ENCODE measurements at regions not wholly inside any gene's neighbourhood (a gene's known extent, or its start where the extent isn't known, plus 50 kb on each side); places are given as distances from the start of the nearest gene placed in this dataset.

DNA sequence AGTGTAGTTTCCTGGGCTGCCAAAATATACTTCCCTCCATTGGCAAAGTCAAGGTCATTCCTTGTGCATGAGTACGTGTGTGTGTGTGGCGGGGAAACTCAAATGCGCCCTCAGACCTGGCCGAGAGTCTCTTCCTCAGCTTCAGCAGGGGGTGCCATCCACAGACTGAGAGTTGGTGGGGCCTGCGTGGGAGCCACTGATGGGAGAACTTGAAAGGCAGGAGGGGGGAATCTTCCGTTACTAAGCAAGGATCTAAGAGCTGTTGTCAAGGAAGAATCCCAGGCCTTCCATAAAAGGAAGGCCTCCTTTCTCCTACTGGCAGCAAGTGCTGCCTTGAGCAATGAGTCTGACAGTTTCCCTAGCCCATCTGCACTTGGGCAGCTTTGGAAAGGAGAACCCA is 274.9 kb downstream of the EMP1 start:
- no peak for TF ChIP-seq FOXO1 (CRISPR knock-in tag; IDR thresholded peaks at IDR 0.05)
- H3K79me2 ChIP-seq (ENCODE audit: insufficient read depth, low read length), result no peaks in the 10 kb centered on the region
- no peaks in the 10 kb centered on the region for H3K4me1 ChIP-seq (ENCODE audit: insufficient read depth, low read length)
- DNase-seq (ENCODE audit: low spot score) (no peak), FAIRE-seq (no peak), ATAC-seq (no peak)
- H3K36me3 ChIP-seq (replicated peaks in 1 of 2; ENCODE audit: control insufficient read depth in 1 of 2, insufficient read depth in 2 of 2, low read length in 2 of 2), result no peaks in the 10 kb centered on the region
- peaks cover 1 to 6% of the 10 kb centered on the region in 2 experiments; a peak in 2 of 5 replicates for H3K27me3 ChIP-seq (ENCODE audit: control insufficient read depth in 1 of 2, insufficient read depth in 2 of 2, low read length in 2 of 2)
- intact Hi-C loops (cut with micrococcal nuclease; ENCODE audit: unreplicated experiment) (no loop called here), in situ Hi-C loops (cut with HindIII; ENCODE audit: extremely low pct_ligation_motif_present, low pct_unique_long_range_greater_than_20kb) (no loop called here)
- ChIA-PET CTCF (ENCODE audit: low intra/inter-chr PET ratio, low total read pairs) (no interaction called here), POLR2A (no interaction called here)
- H3K4me2 ChIP-seq (ENCODE audit: low read depth, low read length), result no peak overlapping the region
- no peaks in the 10 kb centered on the region for H3K9me3 ChIP-seq (ENCODE audit: low read length)
- no peak overlapping the region for H3K4me3 ChIP-seq (replicated peaks in 1 of 3; ENCODE audit: insufficient read depth in 1 of 3, low read depth in 2 of 3, low read length in 3 of 3)
- 41% methylated on average over 6 of the region's 6 CpGs for WGBS (ENCODE audit: low lambda C conversion rate)
- no peak overlapping the region for H3K9ac ChIP-seq (ENCODE audit: insufficient read depth, low read depth, low read length)
- H3K27ac ChIP-seq (ENCODE audit: extremely low read length, insufficient read depth, low read length), result no peak overlapping the region
- BruUV-seq (replicated peaks), result no TSS peak
- H4K20me1 ChIP-seq (ENCODE audit: insufficient read depth, low read length), result no peaks in the 10 kb centered on the region
- H2AFZ ChIP-seq (ENCODE audit: low read length), result no peak overlapping the region

- CTCF ChIA-PET (ENCODE audit: low intra/inter-chr PET ratio, low total read pairs), result no interaction called here
Measured at GRCh38 chr12:13465635-13466034, 269.1 kb downstream of the EMP1 start.

More at GRCh38 chr12:13465635-13466034, 269.1 kb downstream of the EMP1 start:
- Histone ChIP-seq H3K4me3 (replicated peaks in 1 of 3; ENCODE audit: insufficient read depth in 1 of 3, low read depth in 2 of 3, low read length in 3 of 3) (no peak overlapping the region), H4K20me1 (ENCODE audit: insufficient read depth, low read length) (no peaks in the 10 kb centered on the region), H3K27me3 (ENCODE audit: control insufficient read depth in 1 of 2, insufficient read depth in 2 of 2, low read length in 2 of 2) (no peaks in the 10 kb centered on the region), H3K9me3 (ENCODE audit: low read length) (no peaks in the 10 kb centered on the region), H2AFZ (ENCODE audit: low read length) (no peak overlapping the region), H3K27ac (ENCODE audit: extremely low read length, insufficient read depth, low read length) (no peak overlapping the region), H3K36me3 (replicated peaks in 1 of 2; ENCODE audit: control insufficient read depth in 1 of 2, insufficient read depth in 2 of 2, low read length in 2 of 2) (no peaks in the 10 kb centered on the region), H3K79me2 (ENCODE audit: insufficient read depth, low read length) (no peaks in the 10 kb centered on the region), H3K4me1 (ENCODE audit: insufficient read depth, low read length) (no peaks in the 10 kb centered on the region), H3K9ac (ENCODE audit: insufficient read depth, low read depth, low read length) (no peak overlapping the region), H3K4me2 (ENCODE audit: low read depth, low read length) (no peak overlapping the region)
- intact Hi-C loops (cut with micrococcal nuclease; ENCODE audit: unreplicated experiment), result loop anchor here (2.0 kb wide), 1 partner anchor 79 kb away; no protein-coding TSS in a partner anchor
- DNase-seq (ENCODE audit: low spot score) (no peak), FAIRE-seq (no peak), ATAC-seq (no peak)
- no TSS peak for BruUV-seq (replicated peaks)
- WGBS (ENCODE audit: low lambda C conversion rate), result no CpG with 5 or more reads among the region's 6 CpGs
- POLR2A ChIA-PET, result no interaction called here
- no peak for TF ChIP-seq ZNF225 (CRISPR knock-in tag; IDR thresholded peaks at IDR 0.05)
- no peak for TF ChIP-seq ZFP82 (CRISPR knock-in tag; IDR thresholded peaks at IDR 0.05; ENCODE audit: borderline replicate concordance)
- TF ChIP-seq ZFP36L2 (CRISPR knock-in tag; IDR thresholded peaks at IDR 0.05), result no peak
- TF ChIP-seq ZBTB1 (CRISPR knock-in tag; IDR thresholded peaks at IDR 0.05; ENCODE audit: borderline replicate concordance), result no peak
- TF ChIP-seq NFYB (CRISPR knock-in tag; IDR thresholded peaks at IDR 0.05), result no peak
- TF ChIP-seq MZF1 (CRISPR knock-in tag; IDR thresholded peaks at IDR 0.05; ENCODE audit: borderline replicate concordance), result no peak
- no peak for TF ChIP-seq ZNF10 (CRISPR knock-in tag; IDR thresholded peaks at IDR 0.05; ENCODE audit: borderline replicate concordance, low read depth)
- TF ChIP-seq NCOR1 (IDR thresholded peaks at IDR 0.05; ENCODE audit: borderline replicate concordance, low read length), result no peak
- TF ChIP-seq ZNF780A (CRISPR knock-in tag; IDR thresholded peaks at IDR 0.05), result no peak
- no peak for TF ChIP-seq ZNF557 (CRISPR knock-in tag; IDR thresholded peaks at IDR 0.05)
- no peak for TF ChIP-seq ZNF3 (CRISPR knock-in tag; IDR thresholded peaks at IDR 0.05)
- TF ChIP-seq CERS6 (CRISPR knock-in tag; IDR thresholded peaks at IDR 0.05), result no peak
- TF ChIP-seq NR2F1 (CRISPR knock-in tag; IDR thresholded peaks at IDR 0.05), result no peak
- no peak for TF ChIP-seq ZBTB3 (CRISPR knock-in tag; IDR thresholded peaks at IDR 0.05; ENCODE audit: borderline replicate concordance, low read depth)
- no peak for TF ChIP-seq SP1 (IDR thresholded peaks at IDR 0.05)
- no peak for TF ChIP-seq SP1 (CRISPR knock-in tag; IDR thresholded peaks at IDR 0.05)
- TF ChIP-seq BORCS8-MEF2B (CRISPR knock-in tag; IDR thresholded peaks at IDR 0.05), result no peak
- no peak for TF ChIP-seq PAF1 (CRISPR knock-in tag; IDR thresholded peaks at IDR 0.05)
- in situ Hi-C loops (cut with HindIII; ENCODE audit: extremely low pct_ligation_motif_present, low pct_unique_long_range_greater_than_20kb), result no loop called here

All from HepG2 (cell line).